ENCODE measurements at regions not wholly inside any gene's neighbourhood (a gene's known extent, or its start where the extent isn't known, plus 50 kb on each side); places are given as distances from the start of the nearest gene placed in this dataset.

DNA sequence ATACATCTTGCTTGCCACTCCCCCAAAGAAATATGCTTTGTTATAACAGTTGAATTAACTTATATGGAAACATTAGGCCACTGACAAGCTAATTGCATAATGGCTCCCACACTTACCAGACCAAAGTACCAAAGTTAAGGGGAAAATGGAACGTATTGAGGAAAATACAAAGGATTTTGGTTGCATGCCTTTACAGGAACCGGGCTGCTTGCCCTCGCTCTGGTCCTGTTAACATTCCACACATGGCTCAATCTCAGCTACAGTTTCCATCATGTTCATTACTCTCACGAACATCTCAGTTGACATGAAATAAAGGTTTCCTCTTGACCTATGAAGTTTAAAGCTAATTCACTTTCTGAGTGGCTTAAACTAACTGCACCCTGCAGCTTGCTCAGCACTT is 220.7 kb upstream of the RXFP2 start:
- TF ChIP-seq, protein P1, sequence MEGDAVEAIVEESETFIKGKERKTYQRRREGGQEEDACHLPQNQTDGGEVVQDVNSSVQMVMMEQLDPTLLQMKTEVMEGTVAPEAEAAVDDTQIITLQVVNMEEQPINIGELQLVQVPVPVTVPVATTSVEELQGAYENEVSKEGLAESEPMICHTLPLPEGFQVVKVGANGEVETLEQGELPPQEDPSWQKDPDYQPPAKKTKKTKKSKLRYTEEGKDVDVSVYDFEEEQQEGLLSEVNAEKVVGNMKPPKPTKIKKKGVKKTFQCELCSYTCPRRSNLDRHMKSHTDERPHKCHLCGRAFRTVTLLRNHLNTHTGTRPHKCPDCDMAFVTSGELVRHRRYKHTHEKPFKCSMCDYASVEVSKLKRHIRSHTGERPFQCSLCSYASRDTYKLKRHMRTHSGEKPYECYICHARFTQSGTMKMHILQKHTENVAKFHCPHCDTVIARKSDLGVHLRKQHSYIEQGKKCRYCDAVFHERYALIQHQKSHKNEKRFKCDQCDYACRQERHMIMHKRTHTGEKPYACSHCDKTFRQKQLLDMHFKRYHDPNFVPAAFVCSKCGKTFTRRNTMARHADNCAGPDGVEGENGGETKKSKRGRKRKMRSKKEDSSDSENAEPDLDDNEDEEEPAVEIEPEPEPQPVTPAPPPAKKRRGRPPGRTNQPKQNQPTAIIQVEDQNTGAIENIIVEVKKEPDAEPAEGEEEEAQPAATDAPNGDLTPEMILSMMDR (IDR thresholded peaks at IDR 0.05): no peak
- no peak for TF ChIP-seq POLR2A (IDR thresholded peaks at IDR 0.05)
